IMR-90 (cell line): ENCODE measurements at regions not wholly inside any gene's neighbourhood (a gene's known extent, or its start where the extent isn't known, plus 50 kb on each side); places are given as distances from the start of the nearest gene placed in this dataset.

ENCODE experiments used
- ATAC-seq: fragments of 200-7000 bp; cut with Tn5 transposase; 2 replicates; pipeline ENCODE4 v1.9.1; 2020; ENCODE audit warnings: low read depth, mild to moderate bottlenecking, moderate library complexity
- BruUV-seq: library from RNA; stranded (reverse); fragments of 400-500 nt; replicated peaks from 2 replicates; lab custom pipeline; 2021; lab: Mats Ljungman, UMichigan
- CTCF ChIA-PET: fragments of 300-600 bp; formaldehyde crosslinking; extraction: SDS; loops from one replicate; lab custom pipeline; 2021; ENCODE audit warnings: antibody characterized with exemption; lab: Yijun Ruan, JAX
- POLR2A ChIA-PET: fragments of 300-600 bp; sonication (Branson Sonifier 250); formaldehyde crosslinking; loops from one replicate; lab custom pipeline; 2022; ENCODE audit warnings: antibody characterized with exemption; ENCODE audit not compliant: unreplicated experiment; lab: Charles Lee
- DNase-seq: peaks from one replicate; pipeline ENCODE4 v3.0.0; 2013
- H2AFZ ChIP-seq: replicated peaks from 2 replicates; pipeline ENCODE3; 2013; ENCODE audit warnings: low read length, mild to moderate bottlenecking; ENCODE audit not compliant: poor library complexity
- H2AK5ac ChIP-seq: 2 replicates; pipeline ENCODE4 v1.6.1; 2013; ENCODE audit warnings: low read depth, low read length, inconsistent platforms
- H2AK9ac ChIP-seq: replicated peaks from 2 replicates; pipeline ENCODE3; 2013; ENCODE audit warnings: mild to moderate bottlenecking, low read depth, low read length, moderate library complexity; ENCODE audit not compliant: poor library complexity
- H2BK120ac ChIP-seq: 2 replicates; pipeline ENCODE4 v1.6.1; 2013; ENCODE audit warnings: low read depth, low read length, inconsistent platforms
- H2BK15ac ChIP-seq: 3 replicates; pipeline ENCODE4 v1.6.1; 2013; ENCODE audit warnings: low read depth, low read length, inconsistent platforms
- H2BK20ac ChIP-seq: 2 replicates; pipeline ENCODE4 v1.6.1; 2013; ENCODE audit warnings: low read depth, mild to moderate bottlenecking, inconsistent platforms, low read length, moderate library complexity
- H2BK5ac ChIP-seq: 2 replicates; pipeline ENCODE4 v1.6.1; 2013; ENCODE audit warnings: mild to moderate bottlenecking, low read depth, low read length, inconsistent platforms; ENCODE audit not compliant: poor library complexity, severe bottlenecking
- H3K14ac ChIP-seq: replicated peaks from 2 replicates; pipeline ENCODE4 v1.6.1; 2013; ENCODE audit warnings: low read depth, low read length, inconsistent platforms
- H3K18ac ChIP-seq: 2 replicates; pipeline ENCODE4 v1.6.1; 2013; ENCODE audit warnings: low read depth, low read length, control low read depth
- H3K23ac ChIP-seq: 2 replicates; pipeline ENCODE4 v1.6.1; 2013; ENCODE audit warnings: low read depth, low read length, inconsistent platforms
- H3K27ac ChIP-seq: 2 replicates; pipeline ENCODE4 v1.5.1; 2013; ENCODE audit warnings: mild to moderate bottlenecking, control low read depth, low read length; ENCODE audit not compliant: insufficient read depth
- H3K27me3 ChIP-seq: 2 replicates; pipeline ENCODE4 v1.6.1; 2013; ENCODE audit warnings: low read length; ENCODE audit not compliant: control insufficient read depth, insufficient read depth
- H3K36me3 ChIP-seq: 2 replicates; pipeline ENCODE4 v1.6.1; 2013; ENCODE audit warnings: low read length, mixed read lengths; ENCODE audit not compliant: control insufficient read depth, insufficient read depth
- H3K4ac ChIP-seq: 2 replicates; pipeline ENCODE4 v1.6.1; 2013; ENCODE audit warnings: low read depth, low read length, inconsistent platforms
- H3K4me1 ChIP-seq: 2 replicates; pipeline ENCODE4 v1.6.1; 2013; ENCODE audit warnings: low read length, mixed read lengths; ENCODE audit not compliant: control insufficient read depth, insufficient read depth
- H3K4me2 ChIP-seq: 2 replicates; pipeline ENCODE4 v1.6.1; 2013; ENCODE audit warnings: low read depth, mild to moderate bottlenecking, control low read depth, low read length, moderate library complexity
- H3K4me3 ChIP-seq: 2 replicates; pipeline ENCODE4 v1.5.1; 2013; ENCODE audit warnings: low read depth, mild to moderate bottlenecking, control low read depth, low read length, moderate library complexity; ENCODE audit not compliant: insufficient read depth
- H3K56ac ChIP-seq: 2 replicates; pipeline ENCODE4 v1.6.1; 2013; ENCODE audit warnings: low read length, inconsistent platforms; ENCODE audit not compliant: insufficient read depth; ENCODE audit errors: extremely low read depth
- H3K79me1 ChIP-seq, 2 experiments: 2 replicates each; pipeline ENCODE4 v1.6.1; 2013; ENCODE audit warnings: low read length in 2 of 2, inconsistent platforms in 1 of 2, low read depth in 1 of 2
- H3K9ac ChIP-seq: 2 replicates; pipeline ENCODE4 v1.6.1; 2013; ENCODE audit warnings: low read depth, low read length, control low read depth
- H3K9me1 ChIP-seq: 2 replicates; pipeline ENCODE4 v1.6.1; 2013; ENCODE audit warnings: low read length, inconsistent platforms; ENCODE audit not compliant: insufficient read depth
- H3K9me3 ChIP-seq: 2 replicates; pipeline ENCODE4 v1.6.1; 2013; ENCODE audit warnings: low read length; ENCODE audit not compliant: control insufficient read depth, insufficient read depth
- H4K20me1 ChIP-seq: 2 replicates; pipeline ENCODE4 v1.6.1; 2013; ENCODE audit warnings: low read length, inconsistent platforms; ENCODE audit not compliant: insufficient read depth
- H4K5ac ChIP-seq: 2 replicates; pipeline ENCODE4 v1.6.1; 2013; ENCODE audit warnings: mild to moderate bottlenecking, low read depth, low read length, control low read depth
- H4K8ac ChIP-seq, 2 experiments: 2 replicates each; pipeline ENCODE4 v1.6.1; 2013; ENCODE audit warnings: low read depth in 2 of 2, low read length in 2 of 2, control low read depth in 1 of 2, inconsistent platforms in 1 of 2
- H4K91ac ChIP-seq: 2 replicates; pipeline ENCODE4 v1.6.1; 2013; ENCODE audit warnings: low read depth, low read length, inconsistent platforms; ENCODE audit not compliant: insufficient read depth
- BHLHE40 ChIP-seq: fragments of 150-350 bp; IDR thresholded peaks from 2 replicates; pipeline ENCODE4 v1.6.1; 2016; ENCODE audit warnings: mild to moderate bottlenecking, low read depth, low read length
- CEBPB ChIP-seq: IDR thresholded peaks from 2 replicates; pipeline ENCODE4 v1.6.1; 2012; ENCODE audit warnings: low read depth, low read length, improper control_type of control experiment
- CHD1 ChIP-seq: IDR thresholded peaks from 2 replicates; pipeline ENCODE4 v1.6.1; 2012; ENCODE audit warnings: low read depth, low read length, improper control_type of control experiment
- FOS ChIP-seq: fragments of 150-350 bp; IDR thresholded peaks from 2 replicates; pipeline ENCODE4 v1.6.1; 2016; ENCODE audit warnings: low read depth, low read length
- MAFK ChIP-seq: IDR thresholded peaks from 2 replicates; pipeline ENCODE4 v1.6.1; 2012; ENCODE audit warnings: low read depth, low read length, improper control_type of control experiment
- MAZ ChIP-seq: IDR thresholded peaks from 2 replicates; pipeline ENCODE4 v1.6.1; 2012; ENCODE audit warnings: low read depth, mild to moderate bottlenecking, low read length, improper control_type of control experiment, moderate library complexity, borderline replicate concordance
- POLR2A ChIP-seq: IDR thresholded peaks from 2 replicates; pipeline ENCODE4 v1.6.1; 2012; ENCODE audit warnings: mild to moderate bottlenecking, low read depth, low read length
- RCOR1 ChIP-seq: IDR thresholded peaks from 2 replicates; pipeline ENCODE4 v1.6.1; 2012; ENCODE audit warnings: mild to moderate bottlenecking, low read length, improper control_type of control experiment; ENCODE audit not compliant: insufficient replicate concordance
- RFX5 ChIP-seq: IDR thresholded peaks from 2 replicates; pipeline ENCODE4 v1.8.0; 2012; ENCODE audit warnings: low read depth, mild to moderate bottlenecking, low read length, moderate library complexity
- SMC3 ChIP-seq: fragments of 150-350 bp; IDR thresholded peaks from 2 replicates; pipeline ENCODE4 v1.6.1; 2016; ENCODE audit warnings: low read depth, mild to moderate bottlenecking, antibody characterized with exemption, low read length, moderate library complexity
- WGBS, 2 experiments: methylation state at CpG; one replicate each; pipeline versions ENCODE4 v1.1.5 to v1.1.7; 2013; ENCODE audit warnings: missing lambda C conversion rate in 2 of 2; ENCODE audit not compliant: insufficient read length in 1 of 2; ENCODE audit errors: extremely low coverage in 2 of 2; 5-methylcytosine and 5-hydroxymethylcytosine counted together
- dilution Hi-C: fragments of 300-500 bp; cut with HindIII; formaldehyde crosslinking; loops from one replicate; pipeline ENCODE4 v1.14.3; 2018; ENCODE audit warnings: low sequenced_read_pairs; ENCODE audit not compliant: unreplicated experiment
- in situ Hi-C: fragments of 300-500 bp; cut with MboI; formaldehyde crosslinking; loops from 3 replicates; pipeline ENCODE4 v1.14.3; 2019; ENCODE audit warnings: low sequenced_read_pairs, inconsistent platforms, mixed read lengths
- intact Hi-C: fragments of 100-400 bp; cut with micrococcal nuclease; formaldehyde crosslinking; loops from 2 replicates; pipeline ENCODE4 v1.10.0; 2022
- TF ChIP-seq, protein P1 (sequence below): conservative IDR thresholded peaks from 2 replicates; pipeline ENCODE4 v1.5.1; 2012; ENCODE audit warnings: mild to moderate bottlenecking, low read depth, low read length, improper control_type of control experiment
- TF ChIP-seq, protein P2 (sequence below): fragments of 150-350 bp; IDR thresholded peaks from 2 replicates; pipeline ENCODE4 v1.6.1; 2016; ENCODE audit warnings: low read depth, mild to moderate bottlenecking, low read length, moderate library complexity, borderline replicate concordance

DNA sequence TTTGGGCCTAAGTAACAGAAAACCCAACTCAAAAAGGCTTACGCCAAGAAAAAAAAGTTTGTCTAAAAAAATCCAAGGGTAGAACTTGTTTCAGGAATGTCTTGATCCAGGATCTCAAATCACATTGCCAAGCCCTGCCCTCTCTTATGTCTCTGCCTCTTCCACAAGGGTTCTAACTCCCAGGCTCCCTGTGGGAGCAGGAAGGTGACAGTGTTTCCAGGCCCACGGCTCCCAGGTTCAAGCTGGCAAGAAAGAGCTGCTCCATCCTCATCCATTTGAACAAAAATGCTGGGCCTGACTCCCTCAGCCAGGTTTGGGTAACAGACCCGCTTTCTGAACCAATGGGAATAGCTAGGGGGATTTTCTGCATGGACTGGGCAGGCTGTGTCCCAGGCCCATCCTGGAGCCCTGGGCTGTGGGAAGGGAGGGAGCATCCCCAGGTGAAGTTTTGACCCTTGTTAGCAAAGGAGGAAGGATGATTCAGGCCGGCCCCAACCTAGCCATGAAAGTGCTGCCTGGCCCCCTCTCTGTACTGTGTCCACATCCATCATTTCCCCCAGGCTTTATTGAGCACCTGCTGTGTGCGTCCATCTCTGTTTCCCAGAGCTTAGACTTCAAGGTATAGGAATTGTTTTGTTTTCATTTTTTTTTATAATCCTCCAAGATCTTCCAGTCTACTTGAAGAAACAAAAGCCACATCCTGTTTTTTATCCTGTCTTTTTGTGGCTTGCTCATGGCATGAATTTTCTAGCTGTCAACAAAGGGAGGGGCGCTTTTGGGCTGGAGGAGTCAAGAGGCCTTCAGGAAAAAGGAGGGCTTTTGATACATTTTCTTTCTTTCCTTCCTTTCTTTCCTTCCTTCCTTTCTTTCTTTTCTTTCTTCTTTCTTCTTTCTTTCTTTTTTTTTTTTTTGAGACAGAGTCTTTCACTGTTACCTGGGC, 159.8 kb downstream of the TFAP2C start (continued):
- no peak for TF ChIP-seq SMC3

DNA sequence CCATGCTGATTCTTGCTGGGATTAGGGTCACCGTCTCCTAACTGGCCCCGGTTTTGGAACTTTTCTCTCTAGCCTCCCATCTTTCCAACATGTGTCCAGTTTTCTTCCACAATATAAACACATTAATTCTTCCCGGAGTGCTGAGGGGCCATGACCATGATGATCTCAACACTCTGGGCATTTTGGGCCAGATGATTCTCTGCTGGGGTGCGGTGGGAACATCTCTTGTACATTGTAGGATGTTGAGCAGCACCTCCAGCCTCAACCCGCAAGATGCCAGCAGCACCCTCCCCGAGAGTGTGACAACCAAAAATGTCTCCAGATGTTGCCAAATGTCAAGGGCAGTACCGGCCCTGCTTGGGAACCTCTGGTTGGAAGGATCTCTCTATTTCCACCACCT, 164.8 kb downstream of the TFAP2C start:
- H4K20me1 ChIP-seq, result no peaks in the 10 kb centered on the region
- no peaks in the 10 kb centered on the region for H3K79me1 ChIP-seq
- H3K23ac ChIP-seq, result no peak overlapping the region
- ChIA-PET POLR2A (no interaction called here), CTCF (no interaction called here)
- ATAC-seq, result no peak
- H2BK120ac ChIP-seq, result no peak overlapping the region
- H4K91ac ChIP-seq, result no peak overlapping the region
- no peak overlapping the region for H3K18ac ChIP-seq
- H3K4me1 ChIP-seq, result no peaks in the 10 kb centered on the region
- H4K5ac ChIP-seq, result no peak overlapping the region
- no peak overlapping the region for H2AK5ac ChIP-seq
- H2AFZ ChIP-seq, result no peak overlapping the region
- H2BK5ac ChIP-seq, result no peak overlapping the region
- 67% methylated on average over 3 of the region's 7 CpGs; no CpG with 5 or more reads in 1 of the 2 experiments for WGBS, 2 experiments
- no peak for DNase-seq
- H3K56ac ChIP-seq, result no peak overlapping the region
- BruUV-seq, result no TSS peak
- H3K9me3 ChIP-seq, result peaks cover 8% of the 10 kb centered on the region
- no peak overlapping the region for H4K8ac ChIP-seq
- in situ Hi-C loops (loop anchor here (25.0 kb wide), 1 partner anchor 432 kb away; the partner anchor contains the start of gene FAM210B), intact Hi-C loops (no loop called here), dilution Hi-C loops (no loop called here)
- no peaks in the 10 kb centered on the region for H3K36me3 ChIP-seq
- H3K9ac ChIP-seq, result no peak overlapping the region
- H3K4ac ChIP-seq, result no peak overlapping the region
- no peaks in the 10 kb centered on the region for H3K9me1 ChIP-seq
- H3K4me2 ChIP-seq, result no peak overlapping the region
- no peak overlapping the region for H3K14ac ChIP-seq
- no peak overlapping the region for H3K4me3 ChIP-seq
- H2BK20ac ChIP-seq, result no peak overlapping the region
- peaks cover 2% of the 10 kb centered on the region for H3K27me3 ChIP-seq
- no peak overlapping the region for H3K27ac ChIP-seq
- no peak overlapping the region for H2BK15ac ChIP-seq
- no peak overlapping the region for H2AK9ac ChIP-seq
- TF ChIP-seq, protein P1, sequence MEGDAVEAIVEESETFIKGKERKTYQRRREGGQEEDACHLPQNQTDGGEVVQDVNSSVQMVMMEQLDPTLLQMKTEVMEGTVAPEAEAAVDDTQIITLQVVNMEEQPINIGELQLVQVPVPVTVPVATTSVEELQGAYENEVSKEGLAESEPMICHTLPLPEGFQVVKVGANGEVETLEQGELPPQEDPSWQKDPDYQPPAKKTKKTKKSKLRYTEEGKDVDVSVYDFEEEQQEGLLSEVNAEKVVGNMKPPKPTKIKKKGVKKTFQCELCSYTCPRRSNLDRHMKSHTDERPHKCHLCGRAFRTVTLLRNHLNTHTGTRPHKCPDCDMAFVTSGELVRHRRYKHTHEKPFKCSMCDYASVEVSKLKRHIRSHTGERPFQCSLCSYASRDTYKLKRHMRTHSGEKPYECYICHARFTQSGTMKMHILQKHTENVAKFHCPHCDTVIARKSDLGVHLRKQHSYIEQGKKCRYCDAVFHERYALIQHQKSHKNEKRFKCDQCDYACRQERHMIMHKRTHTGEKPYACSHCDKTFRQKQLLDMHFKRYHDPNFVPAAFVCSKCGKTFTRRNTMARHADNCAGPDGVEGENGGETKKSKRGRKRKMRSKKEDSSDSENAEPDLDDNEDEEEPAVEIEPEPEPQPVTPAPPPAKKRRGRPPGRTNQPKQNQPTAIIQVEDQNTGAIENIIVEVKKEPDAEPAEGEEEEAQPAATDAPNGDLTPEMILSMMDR, result no peak
- TF ChIP-seq CEBPB (no peak), CHD1 (no peak), FOS (no peak), RCOR1 (no peak), MAZ (no peak), MAFK (no peak), SMC3 (no peak), POLR2A (no peak), RFX5 (no peak), BHLHE40 (no peak)
- TF ChIP-seq, protein P2, sequence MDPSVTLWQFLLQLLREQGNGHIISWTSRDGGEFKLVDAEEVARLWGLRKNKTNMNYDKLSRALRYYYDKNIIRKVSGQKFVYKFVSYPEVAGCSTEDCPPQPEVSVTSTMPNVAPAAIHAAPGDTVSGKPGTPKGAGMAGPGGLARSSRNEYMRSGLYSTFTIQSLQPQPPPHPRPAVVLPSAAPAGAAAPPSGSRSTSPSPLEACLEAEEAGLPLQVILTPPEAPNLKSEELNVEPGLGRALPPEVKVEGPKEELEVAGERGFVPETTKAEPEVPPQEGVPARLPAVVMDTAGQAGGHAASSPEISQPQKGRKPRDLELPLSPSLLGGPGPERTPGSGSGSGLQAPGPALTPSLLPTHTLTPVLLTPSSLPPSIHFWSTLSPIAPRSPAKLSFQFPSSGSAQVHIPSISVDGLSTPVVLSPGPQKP, result no peak
